Coronary artery (tissue), 2 donors: ENCODE measurements at regions not wholly inside any gene's neighbourhood (a gene's known extent, or its start where the extent isn't known, plus 50 kb on each side); places are given as distances from the start of the nearest gene placed in this dataset.

Source experiments
- DNase-seq: peaks from one replicate; pipeline ENCODE4 v3.0.0-alpha.2; 2017; ENCODE audit warnings: low spot score
- H3K27ac ChIP-seq, 2 donors: fragments of 200-600 bp; sonication (generic); one replicate each; pipeline ENCODE4 v1.5.1; 2016 to 2019
- H3K4me3 ChIP-seq: fragments of 200-600 bp; sonication (generic); 2 replicates; pipeline ENCODE4 v1.5.1; 2016; ENCODE audit warnings: mild to moderate bottlenecking, moderate library complexity
- TF ChIP-seq, protein P1 (sequence below): fragments of 200-600 bp; sonication (generic); IDR thresholded peaks from one replicate; pipeline ENCODE4 v1.5.1; 2019; ENCODE audit warnings: antibody characterized with exemption

GRCh38 chr10:9015447-9015846, 961.0 kb downstream of the GATA3 start:
- H3K4me3 ChIP-seq, result no peak overlapping the region
- no peak for DNase-seq
- TF ChIP-seq, protein P1, sequence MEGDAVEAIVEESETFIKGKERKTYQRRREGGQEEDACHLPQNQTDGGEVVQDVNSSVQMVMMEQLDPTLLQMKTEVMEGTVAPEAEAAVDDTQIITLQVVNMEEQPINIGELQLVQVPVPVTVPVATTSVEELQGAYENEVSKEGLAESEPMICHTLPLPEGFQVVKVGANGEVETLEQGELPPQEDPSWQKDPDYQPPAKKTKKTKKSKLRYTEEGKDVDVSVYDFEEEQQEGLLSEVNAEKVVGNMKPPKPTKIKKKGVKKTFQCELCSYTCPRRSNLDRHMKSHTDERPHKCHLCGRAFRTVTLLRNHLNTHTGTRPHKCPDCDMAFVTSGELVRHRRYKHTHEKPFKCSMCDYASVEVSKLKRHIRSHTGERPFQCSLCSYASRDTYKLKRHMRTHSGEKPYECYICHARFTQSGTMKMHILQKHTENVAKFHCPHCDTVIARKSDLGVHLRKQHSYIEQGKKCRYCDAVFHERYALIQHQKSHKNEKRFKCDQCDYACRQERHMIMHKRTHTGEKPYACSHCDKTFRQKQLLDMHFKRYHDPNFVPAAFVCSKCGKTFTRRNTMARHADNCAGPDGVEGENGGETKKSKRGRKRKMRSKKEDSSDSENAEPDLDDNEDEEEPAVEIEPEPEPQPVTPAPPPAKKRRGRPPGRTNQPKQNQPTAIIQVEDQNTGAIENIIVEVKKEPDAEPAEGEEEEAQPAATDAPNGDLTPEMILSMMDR, result no peak
- H3K27ac ChIP-seq, result no peak overlapping the region

DNA sequence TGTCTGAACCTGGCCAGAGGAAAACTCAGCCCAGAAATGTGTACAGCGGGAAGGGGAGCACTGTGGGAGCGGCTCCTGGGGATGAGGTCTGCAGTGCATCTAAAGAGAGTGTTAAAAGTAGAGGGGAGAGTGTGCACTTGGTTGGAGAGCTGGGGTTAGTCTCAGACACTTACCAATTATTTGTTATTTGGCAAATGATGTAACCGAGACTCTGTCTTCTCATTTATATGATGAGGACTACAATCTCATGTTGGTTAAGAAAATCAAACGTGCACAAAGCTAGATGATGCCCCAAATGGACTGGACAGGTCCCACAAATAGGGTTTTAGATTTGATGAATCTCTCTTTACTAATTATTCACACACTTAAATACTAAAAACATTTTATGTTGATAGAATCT, 962.4 kb downstream of the GATA3 start:
- no peak for DNase-seq

DNA sequence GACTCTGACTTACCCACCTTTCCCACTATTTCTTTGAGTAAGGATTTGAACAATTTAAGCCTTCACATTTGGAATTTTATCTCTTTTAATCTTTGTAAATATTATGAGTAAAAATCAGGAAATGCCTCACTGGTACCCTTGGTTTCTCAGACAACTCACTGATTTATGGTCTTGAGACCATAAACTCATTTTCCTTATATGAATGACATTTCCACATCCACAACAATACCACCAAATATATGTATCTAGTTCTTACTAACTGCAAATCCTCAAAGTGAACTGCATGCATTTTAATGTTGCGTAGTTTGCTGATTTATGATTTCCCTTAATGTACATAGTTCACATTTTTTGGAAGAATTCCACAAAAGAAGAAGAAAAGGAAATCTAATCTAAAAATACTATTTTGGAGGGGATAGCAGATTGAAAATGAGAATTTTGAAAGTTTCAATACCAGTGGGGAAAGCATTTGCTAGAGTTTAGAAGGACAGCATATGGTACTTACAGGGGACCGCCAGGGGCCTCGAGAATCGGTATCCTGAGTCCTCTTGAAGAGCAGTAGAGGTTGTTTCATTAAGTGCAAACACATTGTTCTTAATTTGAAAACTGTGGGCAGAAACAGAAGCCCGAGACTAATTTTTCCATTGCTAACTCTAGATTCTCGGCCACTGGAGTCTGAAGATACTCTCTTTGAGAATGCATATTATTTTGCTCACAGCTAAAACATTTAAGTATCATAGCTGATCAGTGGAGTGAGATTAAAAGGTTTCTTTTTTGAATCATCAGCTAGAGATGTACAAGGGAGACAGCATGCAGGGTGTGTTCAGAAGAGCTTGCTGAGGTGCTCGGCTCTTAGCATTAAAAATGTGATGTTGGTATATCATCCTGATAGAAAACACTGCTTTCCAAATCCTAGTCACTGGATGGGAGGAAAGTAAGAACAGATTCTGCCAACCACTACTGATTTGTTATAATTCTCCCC, 964.0 kb downstream of the GATA3 start:
- Histone ChIP-seq H3K4me3 (no peak overlapping the region), H3K27ac (no peak overlapping the region)
- no peak for DNase-seq
- TF ChIP-seq, protein P1, result no peak

More for the DNA sequence above, 962.4 kb downstream of the GATA3 start:
- Histone ChIP-seq H3K27ac (no peak overlapping the region), H3K4me3 (no peak overlapping the region)
- TF ChIP-seq, protein P1, result no peak

- no peak overlapping the region for H3K4me3 ChIP-seq
- H3K27ac ChIP-seq, result no peak overlapping the region
- TF ChIP-seq, protein P1, result no peak
- no peak for DNase-seq
Measured at GRCh38 chr10:9023206-9023605, 968.7 kb downstream of the GATA3 start.

- TF ChIP-seq, protein P1, result no peak
- H3K4me3 ChIP-seq, result no peak overlapping the region
- DNase-seq, result no peak
- H3K27ac ChIP-seq, result no peak overlapping the region
Measured at GRCh38 chr10:9024210-9024609, 969.7 kb downstream of the GATA3 start.

DNA sequence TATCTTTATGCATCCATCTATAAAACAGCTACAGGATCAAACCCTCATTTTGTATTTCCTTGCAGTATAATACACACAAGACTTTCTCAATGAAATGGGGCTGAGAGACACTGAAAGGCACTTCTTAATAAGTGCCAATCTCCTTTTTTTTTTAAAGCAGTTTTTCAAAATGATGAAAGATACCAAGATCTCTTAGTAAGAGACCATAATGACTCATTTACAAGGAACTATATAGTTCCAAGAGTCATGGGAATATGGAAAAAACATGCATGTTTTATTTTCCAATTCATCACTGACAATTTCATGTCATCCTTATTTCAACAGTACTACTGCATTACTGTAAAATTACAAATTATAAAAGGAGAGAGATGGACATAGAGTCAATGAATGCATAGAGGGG, 973.7 kb downstream of the GATA3 start:
- no peak for DNase-seq
- Histone ChIP-seq H3K4me3 (no peak overlapping the region), H3K27ac (no peak overlapping the region)
- TF ChIP-seq, protein P1, result no peak

- TF ChIP-seq, protein P1, result no peak
- Histone ChIP-seq H3K4me3 (no peak overlapping the region), H3K27ac (no peak overlapping the region)
- DNase-seq, result no peak
Measured at GRCh38 chr10:9035355-9035754, 980.9 kb downstream of the GATA3 start.
